Esophagus (tissue), 2 donors: ENCODE measurements at regions not wholly inside any gene's neighbourhood (a gene's known extent, or its start where the extent isn't known, plus 50 kb on each side); places are given as distances from the start of the nearest gene placed in this dataset.

Experiments
- H3K27ac ChIP-seq, 2 donors: one replicate each; pipeline ENCODE4 v1.5.1; 2013; ENCODE audit warnings: low read depth in 2 of 2, mild to moderate bottlenecking in 2 of 2, inconsistent platforms in 1 of 2, low read length in 1 of 2, moderate library complexity in 1 of 2
- H3K27me3 ChIP-seq, 2 donors: one replicate each; pipeline ENCODE4 v1.6.1; 2013; ENCODE audit warnings: low read length in 2 of 2, control low read depth in 1 of 2, mild to moderate bottlenecking in 1 of 2; ENCODE audit not compliant: insufficient read depth in 2 of 2, control insufficient read depth in 1 of 2
- H3K36me3 ChIP-seq, 2 donors: one replicate each; pipeline ENCODE4 v1.6.1; 2013; ENCODE audit warnings: low read length in 1 of 2; ENCODE audit not compliant: control insufficient read depth in 2 of 2, insufficient read depth in 2 of 2
- H3K4me1 ChIP-seq, 2 donors: one replicate each; pipeline ENCODE4 v1.6.1; 2013; ENCODE audit warnings: low read length in 1 of 2; ENCODE audit not compliant: control insufficient read depth in 2 of 2, insufficient read depth in 2 of 2
- H3K4me3 ChIP-seq, 2 donors: one replicate each; pipeline ENCODE4 v1.5.1; 2013; ENCODE audit warnings: low read length in 2 of 2, mild to moderate bottlenecking in 2 of 2, low read depth in 1 of 2, moderate library complexity in 1 of 2
- H3K9me3 ChIP-seq, 2 donors: one replicate each; pipeline ENCODE4 v1.6.1; 2013; ENCODE audit warnings: mild to moderate bottlenecking in 2 of 2, low read depth in 1 of 2, low read length in 1 of 2, moderate library complexity in 1 of 2; ENCODE audit not compliant: control insufficient read depth in 2 of 2, insufficient read depth in 1 of 2
- WGBS, 2 donors: extraction: QIAGEN DNeasy Blood & Tissue Kit; methylation state at CpG; one replicate each; pipeline ENCODE4 v1.1.7; 2013; 5-methylcytosine and 5-hydroxymethylcytosine counted together
- donor health status: healthy with polysubstance abuse.
- donor health status: Bipolar disorder and iron deficiency.

- 48 to 59% methylated on average over 3 of the region's 3 CpGs for WGBS, 2 donors
- Histone ChIP-seq H3K4me1 (no peaks in the 10 kb centered on the region), H3K36me3 (no peaks in the 10 kb centered on the region)
These were observed 590.2 kb upstream of the MEF2C start for GRCh38 chr5:89473196-89473595.

GRCh38 chr5:89471541-89471940 is 588.6 kb upstream of the MEF2C start:
- no peaks in the 10 kb centered on the region for H3K36me3 ChIP-seq
- no peak overlapping the region for H3K27ac ChIP-seq
- H3K27me3 ChIP-seq, result peaks cover 0 to 3% of the 10 kb centered on the region in 2 donors
- no peaks in the 10 kb centered on the region for H3K9me3 ChIP-seq
- 51 to 69% methylated on average over 1 of the region's 1 CpG for WGBS, 2 donors
- no peaks in the 10 kb centered on the region for H3K4me1 ChIP-seq
- H3K4me3 ChIP-seq, result no peak overlapping the region

More at GRCh38 chr5:89473196-89473595, 590.2 kb upstream of the MEF2C start:
- Histone ChIP-seq H3K27ac (no peak overlapping the region), H3K4me3 (no peak overlapping the region), H3K9me3 (no peaks in the 10 kb centered on the region), H3K27me3 (peaks cover 0 to 3% of the 10 kb centered on the region in 2 donors)

GRCh38 chr5:89471115-89471514 is 588.1 kb upstream of the MEF2C start:
- no peak overlapping the region for H3K27ac ChIP-seq
- H3K4me1 ChIP-seq, result no peaks in the 10 kb centered on the region
- H3K36me3 ChIP-seq, result no peaks in the 10 kb centered on the region
- peaks cover 0 to 3% of the 10 kb centered on the region in 2 donors for H3K27me3 ChIP-seq
- H3K9me3 ChIP-seq, result no peaks in the 10 kb centered on the region
- H3K4me3 ChIP-seq, result no peak overlapping the region

DNA sequence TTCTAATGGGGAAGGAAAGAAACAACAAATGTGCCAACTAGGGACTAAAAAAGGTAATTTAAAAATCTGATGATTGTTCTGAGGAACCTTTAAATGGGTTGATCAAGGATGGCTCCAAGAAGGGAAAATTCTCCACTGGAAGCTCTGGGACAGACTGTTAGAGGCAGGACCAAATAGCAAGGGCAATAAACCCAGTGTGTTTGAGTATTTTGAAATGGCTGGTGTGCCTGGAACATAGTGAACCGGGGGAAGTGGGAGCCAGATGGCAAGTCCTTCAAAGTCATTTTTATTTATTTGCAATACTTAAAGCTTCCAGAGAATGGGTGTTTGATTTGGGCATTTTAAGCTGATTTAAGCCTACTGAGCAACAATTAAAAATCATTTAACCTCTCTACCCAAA is 587.7 kb upstream of the MEF2C start:
- WGBS, 2 donors, result 60 to 79% methylated on average over 1 of the region's 1 CpG
- H3K27me3 ChIP-seq, result peaks cover 0 to 3% of the 10 kb centered on the region in 2 donors
- H3K36me3 ChIP-seq, result no peaks in the 10 kb centered on the region
- H3K9me3 ChIP-seq, result no peaks in the 10 kb centered on the region
- no peak overlapping the region for H3K4me3 ChIP-seq
- no peaks in the 10 kb centered on the region for H3K4me1 ChIP-seq
- H3K27ac ChIP-seq, result no peak overlapping the region

DNA sequence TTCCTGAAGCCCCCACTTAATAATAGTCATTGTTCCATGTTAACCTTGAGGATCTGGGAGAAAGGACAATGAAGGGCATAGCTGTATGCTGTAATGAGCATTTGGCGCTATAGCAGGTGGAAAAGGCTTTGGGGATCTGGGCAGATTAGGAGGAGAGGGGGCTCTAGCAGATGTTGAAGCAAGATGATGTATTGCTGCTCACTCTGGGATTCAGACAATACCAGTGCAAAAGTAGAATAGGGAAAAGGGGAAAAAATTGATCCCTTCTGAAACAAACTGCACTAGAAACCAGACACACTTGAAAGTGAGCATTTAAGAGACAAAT is 575.3 kb upstream of the MEF2C start:
- no peak overlapping the region for H3K4me3 ChIP-seq
- 42 to 69% methylated on average over 1 of the region's 1 CpG for WGBS, 2 donors
- H3K4me1 ChIP-seq, result no peaks in the 10 kb centered on the region
- H3K9me3 ChIP-seq, result no peaks in the 10 kb centered on the region
- no peaks in the 10 kb centered on the region for H3K36me3 ChIP-seq
- H3K27me3 ChIP-seq, result no peaks in the 10 kb centered on the region
- H3K27ac ChIP-seq, result no peak overlapping the region

- H3K9me3 ChIP-seq, result no peaks in the 10 kb centered on the region
- H3K4me3 ChIP-seq, result no peak overlapping the region
- WGBS, 2 donors, result 49 to 60% methylated on average over 6 of the region's 6 CpGs
- H3K27ac ChIP-seq, result no peak overlapping the region
- H3K27me3 ChIP-seq, result no peaks in the 10 kb centered on the region
- no peaks in the 10 kb centered on the region for H3K4me1 ChIP-seq
- no peaks in the 10 kb centered on the region for H3K36me3 ChIP-seq
These were observed 574.7 kb upstream of the MEF2C start for GRCh38 chr5:89457411-89458331.

DNA sequence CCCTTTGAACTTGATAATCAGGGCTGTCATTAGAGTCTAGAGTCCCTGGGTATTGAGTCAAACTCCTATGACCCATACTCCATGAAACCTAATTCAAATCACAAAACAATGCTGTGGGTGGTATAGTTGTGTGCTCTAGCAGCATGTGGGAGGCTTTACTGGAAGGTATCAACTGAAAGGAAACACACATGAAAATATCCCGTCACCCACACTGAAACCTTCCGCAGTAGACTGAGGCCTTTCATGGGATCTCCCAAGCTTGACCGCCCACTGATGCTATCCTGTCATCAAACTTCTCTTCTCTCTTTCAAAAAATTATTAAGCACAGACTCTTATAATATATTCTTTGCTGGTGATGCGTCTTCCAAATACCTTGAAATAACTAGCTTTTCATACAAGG is 569.1 kb upstream of the MEF2C start:
- no peaks in the 10 kb centered on the region for H3K36me3 ChIP-seq
- WGBS, 2 donors, result 87 to 90% methylated on average over 4 of the region's 4 CpGs
- no peak overlapping the region for H3K27ac ChIP-seq
- no peaks in the 10 kb centered on the region for H3K4me1 ChIP-seq
- H3K27me3 ChIP-seq, result no peaks in the 10 kb centered on the region
- no peak overlapping the region for H3K4me3 ChIP-seq
- no peaks in the 10 kb centered on the region for H3K9me3 ChIP-seq

- Histone ChIP-seq H3K36me3 (no peaks in the 10 kb centered on the region), H3K4me3 (no peak overlapping the region), H3K27ac (no peak overlapping the region), H3K4me1 (no peaks in the 10 kb centered on the region), H3K9me3 (no peaks in the 10 kb centered on the region), H3K27me3 (no peaks in the 10 kb centered on the region)
These were observed 568.3 kb upstream of the MEF2C start for GRCh38 chr5:89451263-89451662.

GRCh38 chr5:89450149-89450538 is 567.2 kb upstream of the MEF2C start:
- Histone ChIP-seq H3K9me3 (no peaks in the 10 kb centered on the region), H3K27ac (no peak overlapping the region), H3K4me1 (no peaks in the 10 kb centered on the region), H3K27me3 (no peaks in the 10 kb centered on the region), H3K4me3 (no peak overlapping the region), H3K36me3 (no peaks in the 10 kb centered on the region)
- WGBS, 2 donors, result 64 to 68% methylated on average over 1 of the region's 1 CpG
